BJ (cell line): ENCODE measurements at regions not wholly inside any gene's neighbourhood (a gene's known extent, or its start where the extent isn't known, plus 50 kb on each side); places are given as distances from the start of the nearest gene placed in this dataset.

Experiments used
- CTCF ChIA-PET: fragments of 350-600 bp; formaldehyde crosslinking; extraction: SDS; loops from one replicate; lab custom pipeline; 2021; ENCODE audit warnings: antibody characterized with exemption, inconsistent platforms; lab: Yijun Ruan, JAX
- POLR2A ChIA-PET: fragments of 300-600 bp; sonication (Branson Sonifier 250); formaldehyde crosslinking; extraction: SDS; loops from one replicate; lab custom pipeline; 2021; ENCODE audit warnings: antibody characterized with exemption; lab: Charles Lee
- DNase-seq: peaks from one replicate; pipeline ENCODE4 v3.0.0-alpha.2; 2011; ENCODE audit warnings: low read depth
- H3K27me3 ChIP-seq: 2 replicates; pipeline ENCODE4 v1.6.0; 2011; ENCODE audit warnings: low read length; ENCODE audit not compliant: control insufficient read depth, insufficient read depth
- H3K36me3 ChIP-seq: 2 replicates; pipeline ENCODE4 v1.5.1; 2011; ENCODE audit warnings: low read length; ENCODE audit not compliant: control insufficient read depth, insufficient read depth
- H3K4me3 ChIP-seq: 2 replicates; pipeline ENCODE4 v1.5.1; 2011; ENCODE audit warnings: low read depth, mild to moderate bottlenecking, control low read depth, low read length
- CTCF ChIP-seq: IDR thresholded peaks from 2 replicates; pipeline ENCODE4 v1.5.1; 2011; ENCODE audit warnings: low read depth, mild to moderate bottlenecking, control low read depth, inconsistent platforms, low read length, moderate library complexity; ENCODE audit not compliant: insufficient read depth

DNA sequence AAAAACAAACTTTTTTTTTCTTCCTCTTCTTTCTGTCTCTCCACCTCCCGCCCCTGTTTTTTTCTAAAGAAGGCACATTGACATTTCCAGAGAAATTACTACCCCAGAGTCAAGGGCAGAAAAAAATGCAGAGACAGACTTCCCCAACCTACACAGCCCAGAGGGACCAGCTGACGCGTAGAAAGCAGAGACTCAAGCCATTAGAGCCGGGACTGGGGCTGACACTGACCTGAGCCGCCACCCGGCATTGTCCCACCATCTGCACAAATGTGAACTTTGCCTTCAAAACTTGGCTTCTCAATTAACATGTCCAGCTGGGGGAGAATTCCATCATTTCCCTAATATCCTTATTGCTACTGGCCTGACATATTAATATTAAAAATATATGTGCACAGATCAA is 385.6 kb downstream of the NR2F2 start:
- Histone ChIP-seq H3K4me3 (no peak overlapping the region), H3K36me3 (no peaks in the 10 kb centered on the region), H3K27me3 (no peaks in the 10 kb centered on the region)
- DNase-seq: no peak
- TF ChIP-seq CTCF: no peak
- ChIA-PET CTCF (no interaction called here), POLR2A (no interaction called here)

GRCh38 chr15:96716478-96716877 is 386.0 kb downstream of the NR2F2 start:
- TF ChIP-seq CTCF: no peak
- no peak overlapping the region for H3K4me3 ChIP-seq
- ChIA-PET CTCF (no interaction called here), POLR2A (no interaction called here)
- no peak for DNase-seq
- H3K36me3 ChIP-seq: no peaks in the 10 kb centered on the region
- no peaks in the 10 kb centered on the region for H3K27me3 ChIP-seq

GRCh38 chr15:96720251-96720650 is 389.8 kb downstream of the NR2F2 start:
- no peaks in the 10 kb centered on the region for H3K27me3 ChIP-seq
- DNase-seq: no peak
- TF ChIP-seq CTCF: no peak
- no peak overlapping the region for H3K4me3 ChIP-seq
- H3K36me3 ChIP-seq: no peaks in the 10 kb centered on the region
- ChIA-PET POLR2A (no interaction called here), CTCF (no interaction called here)

- no peak for TF ChIP-seq CTCF
- ChIA-PET CTCF (no interaction called here), POLR2A (no interaction called here)
- H3K27me3 ChIP-seq: no peaks in the 10 kb centered on the region
- H3K4me3 ChIP-seq: no peak overlapping the region
- no peak for DNase-seq
- H3K36me3 ChIP-seq: no peaks in the 10 kb centered on the region
These were observed 390.2 kb downstream of the NR2F2 start for GRCh38 chr15:96720656-96721055.

DNA sequence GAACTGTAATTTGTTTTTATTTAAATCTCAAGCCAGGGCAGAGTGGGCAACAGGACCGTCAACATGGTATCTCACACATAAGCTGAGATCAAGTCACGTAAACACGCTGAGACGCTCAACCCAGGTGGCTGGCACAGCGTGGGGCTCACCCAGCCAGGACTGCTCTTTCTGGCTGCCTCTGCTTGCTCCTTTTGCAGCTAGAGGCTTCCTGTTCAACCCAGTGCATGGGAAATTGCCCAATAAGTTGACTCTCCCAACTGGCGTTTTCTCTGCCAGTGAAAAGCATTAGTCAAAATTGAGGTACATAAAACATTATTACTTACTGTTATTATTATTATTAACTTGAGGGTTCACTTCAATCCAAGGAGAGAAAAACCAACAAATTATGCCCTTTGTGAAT is 398.1 kb downstream of the NR2F2 start:
- Histone ChIP-seq H3K27me3 (no peaks in the 10 kb centered on the region), H3K36me3 (no peaks in the 10 kb centered on the region), H3K4me3 (no peak overlapping the region)
- CTCF ChIA-PET: interaction anchor here (0.6 kb wide), 1 partner anchor 504 kb away, joined by 3 read pairs; no protein-coding TSS in a partner anchor
- DNase-seq: no peak
- TF ChIP-seq CTCF: no peak
- POLR2A ChIA-PET: no interaction called here
